Effector memory CD4-positive, alpha-beta T cell (primary cell): ENCODE measurements at regions not wholly inside any gene's neighbourhood (a gene's known extent, or its start where the extent isn't known, plus 50 kb on each side); places are given as distances from the start of the nearest gene placed in this dataset.

Experiments used
- DNase-seq, 3 donors: peaks; one replicate each; pipeline ENCODE4 v3.0.0-alpha.2; 2020
- H3K27ac ChIP-seq: 2 replicates; pipeline ENCODE4 v1.7.0; 2013; ENCODE audit warnings: mild to moderate bottlenecking, low read length, moderate library complexity; ENCODE audit not compliant: insufficient read depth, poor library complexity, severe bottlenecking
- H3K27me3 ChIP-seq: replicated peaks from 2 replicates; pipeline ENCODE4 v1.7.0; 2013; ENCODE audit warnings: mild to moderate bottlenecking, low read length; ENCODE audit not compliant: insufficient read depth, control insufficient read depth, poor library complexity, severe bottlenecking
- H3K36me3 ChIP-seq: 2 replicates; pipeline ENCODE4 v1.7.0; 2013; ENCODE audit warnings: mild to moderate bottlenecking, low read length, moderate library complexity; ENCODE audit not compliant: control insufficient read depth, insufficient read depth
- H3K4me1 ChIP-seq: 2 replicates; pipeline ENCODE4 v1.7.0; 2013; ENCODE audit warnings: low read length, mild to moderate bottlenecking; ENCODE audit not compliant: control insufficient read depth, insufficient read depth, poor library complexity, severe bottlenecking
- H3K4me3 ChIP-seq: 2 replicates; pipeline ENCODE4 v1.7.0; 2013; ENCODE audit warnings: low read length, low read depth, mild to moderate bottlenecking; ENCODE audit not compliant: insufficient read depth, poor library complexity, severe bottlenecking
- H3K9me3 ChIP-seq: 2 replicates; pipeline ENCODE4 v1.7.0; 2013; ENCODE audit warnings: mild to moderate bottlenecking, low read length, moderate library complexity; ENCODE audit not compliant: control insufficient read depth

DNA sequence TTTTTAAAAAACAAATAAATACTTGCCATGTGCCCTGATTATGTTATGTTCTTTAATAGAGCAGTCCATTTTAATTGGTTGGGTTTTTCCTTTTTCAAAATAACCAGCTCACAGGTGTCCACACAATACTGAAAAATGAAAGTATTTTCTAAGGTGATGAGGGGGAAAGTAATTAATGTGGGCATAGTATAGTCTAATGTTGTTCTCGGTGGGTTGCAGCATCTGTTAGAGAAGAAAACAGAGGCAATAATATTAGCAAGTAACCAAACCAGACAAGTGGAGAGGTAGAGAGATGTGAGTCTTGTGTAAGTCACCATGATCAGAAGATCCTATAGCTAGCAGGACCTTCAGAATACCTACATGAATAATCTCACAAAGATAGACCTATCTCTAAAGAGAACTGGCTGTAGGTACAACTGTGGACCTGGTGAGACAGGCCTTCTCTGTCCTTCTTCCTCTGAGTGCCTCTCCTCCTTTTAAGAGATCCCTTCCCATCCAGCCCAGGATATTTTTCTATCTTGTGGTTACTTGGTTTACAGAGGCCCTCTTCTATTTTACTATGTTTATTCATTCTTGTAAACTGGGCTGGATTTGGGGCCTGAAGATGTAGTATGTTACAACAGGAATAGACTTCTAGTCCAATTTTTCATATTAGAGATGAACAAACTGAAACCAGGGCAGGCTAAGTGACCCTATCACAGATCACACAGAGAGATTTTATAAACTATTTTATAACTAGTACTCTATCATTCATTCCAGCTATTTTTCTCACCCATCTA, 67.1 kb upstream of the MSTN start:
- Histone ChIP-seq H3K27ac (no peak overlapping the region), H3K4me3 (no peak overlapping the region), H3K36me3 (no peaks in the 10 kb centered on the region), H3K4me1 (no peaks in the 10 kb centered on the region), H3K27me3 (no peaks in the 10 kb centered on the region), H3K9me3 (no peaks in the 10 kb centered on the region)
- no peak for DNase-seq

DNA sequence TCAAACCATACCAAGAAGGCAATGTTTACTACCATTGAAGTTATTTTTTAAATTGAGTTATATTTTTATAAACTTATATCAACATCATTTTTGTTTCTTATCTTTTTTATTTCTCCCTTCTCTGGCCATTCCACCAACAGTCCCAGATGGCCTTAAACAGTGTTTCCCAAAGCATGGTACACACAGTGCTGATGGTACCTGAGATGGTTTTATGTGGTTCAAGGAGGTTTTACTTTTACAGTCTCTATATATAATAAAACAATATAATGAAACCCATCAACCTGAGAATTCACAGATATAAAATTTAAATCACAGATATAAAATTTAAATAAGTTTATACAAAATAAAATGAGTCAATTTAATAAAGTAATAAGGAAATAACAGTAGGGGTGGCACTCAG, 65.1 kb upstream of the MSTN start:
- no peaks in the 10 kb centered on the region for H3K9me3 ChIP-seq
- no peak overlapping the region for H3K4me3 ChIP-seq
- H3K4me1 ChIP-seq: no peaks in the 10 kb centered on the region

DNA sequence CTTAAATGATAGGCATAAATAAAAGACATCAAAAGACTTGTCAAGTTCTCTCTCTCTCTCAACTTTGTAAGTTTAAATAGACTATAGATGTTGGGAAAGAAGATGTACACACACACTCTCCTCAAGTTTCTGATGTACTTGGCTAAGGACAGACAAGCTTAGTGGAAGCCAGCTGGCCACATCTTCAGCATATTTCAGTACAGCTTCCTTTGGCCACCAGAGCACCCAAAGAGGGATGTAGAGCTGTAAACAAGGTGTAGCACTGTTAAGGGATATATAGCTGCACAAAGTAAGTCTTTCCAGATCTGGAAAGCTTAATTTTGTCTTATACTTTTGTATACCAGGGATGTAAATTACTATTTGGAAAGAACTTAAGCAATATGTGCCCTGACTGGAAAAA, 64.3 kb upstream of the MSTN start:
- H3K36me3 ChIP-seq: no peaks in the 10 kb centered on the region
- H3K4me3 ChIP-seq: no peak overlapping the region
- DNase-seq: no peak
- no peak overlapping the region for H3K27ac ChIP-seq
- no peaks in the 10 kb centered on the region for H3K9me3 ChIP-seq
- no peaks in the 10 kb centered on the region for H3K4me1 ChIP-seq
- no peaks in the 10 kb centered on the region for H3K27me3 ChIP-seq

More for the DNA sequence above, 65.1 kb upstream of the MSTN start:
- Histone ChIP-seq H3K36me3 (no peaks in the 10 kb centered on the region), H3K27ac (no peak overlapping the region), H3K27me3 (no peaks in the 10 kb centered on the region)
- no peak for DNase-seq

DNA sequence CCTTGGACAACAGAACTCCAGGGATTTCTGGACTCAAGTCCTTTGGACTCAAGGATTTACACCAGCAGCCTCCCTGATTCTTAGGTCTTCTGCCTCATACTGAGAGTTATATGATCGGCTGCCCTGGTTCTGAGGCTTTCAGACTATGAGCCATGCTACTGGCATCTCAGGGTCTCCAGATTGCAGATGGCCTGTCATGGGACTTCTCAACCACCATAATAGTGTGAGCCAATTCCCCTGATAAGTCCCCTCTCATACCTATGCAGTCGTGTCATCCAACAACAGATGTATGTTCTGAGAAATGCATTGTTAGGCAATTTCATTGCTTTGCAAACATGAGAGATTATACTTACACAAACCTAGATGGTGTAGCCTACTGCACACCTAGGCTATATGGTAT, 61.4 kb upstream of the MSTN start:
- Histone ChIP-seq H3K36me3 (no peaks in the 10 kb centered on the region), H3K27me3 (no peaks in the 10 kb centered on the region), H3K4me3 (no peak overlapping the region), H3K4me1 (no peaks in the 10 kb centered on the region), H3K27ac (no peak overlapping the region), H3K9me3 (no peaks in the 10 kb centered on the region)
- no peak for DNase-seq

DNA sequence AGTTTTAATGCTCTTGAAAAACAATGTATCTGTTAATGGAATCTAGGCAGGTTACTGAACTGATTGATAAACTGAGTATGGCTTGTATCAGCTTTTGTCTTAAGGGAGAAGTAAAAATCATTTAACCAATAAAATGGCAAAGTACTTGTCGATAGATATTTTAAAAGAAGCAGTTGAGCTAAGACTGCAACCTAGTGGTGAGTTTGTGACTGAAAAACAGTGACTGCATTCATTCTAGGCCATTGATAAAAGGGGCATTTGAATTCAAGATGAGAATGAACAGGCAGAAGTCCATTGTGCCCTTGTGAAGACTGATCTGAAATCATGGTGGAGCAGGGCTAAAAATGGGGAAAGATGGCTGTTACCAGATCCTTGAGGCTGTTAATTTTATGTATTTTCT, 59.4 kb upstream of the MSTN start:
- no peaks in the 10 kb centered on the region for H3K4me1 ChIP-seq
- DNase-seq: no peak
- H3K36me3 ChIP-seq: no peaks in the 10 kb centered on the region
- no peaks in the 10 kb centered on the region for H3K27me3 ChIP-seq
- H3K27ac ChIP-seq: no peak overlapping the region
- no peak overlapping the region for H3K4me3 ChIP-seq
- H3K9me3 ChIP-seq: no peaks in the 10 kb centered on the region

DNA sequence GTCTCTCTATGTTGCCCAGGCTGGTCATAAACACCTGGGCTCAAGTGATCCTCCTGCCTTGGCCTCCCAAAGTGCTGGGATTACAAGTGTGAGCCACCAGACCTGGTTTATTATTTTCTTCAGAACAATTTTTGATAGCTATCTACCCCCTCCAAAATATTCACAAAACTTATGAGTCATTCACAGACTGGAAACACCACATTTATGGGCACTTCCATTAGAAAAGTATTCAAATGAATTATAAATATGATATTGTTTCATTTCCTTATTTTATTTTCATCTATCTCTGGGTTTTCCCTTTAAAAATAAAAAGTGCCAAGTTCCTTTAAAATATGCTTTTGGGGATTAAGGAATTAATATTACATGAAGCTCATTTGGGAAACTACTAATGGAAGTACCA, 58.8 kb upstream of the MSTN start:
- H3K4me1 ChIP-seq: no peaks in the 10 kb centered on the region
- no peaks in the 10 kb centered on the region for H3K27me3 ChIP-seq
- no peaks in the 10 kb centered on the region for H3K9me3 ChIP-seq
- no peak overlapping the region for H3K27ac ChIP-seq
- DNase-seq: no peak
- no peaks in the 10 kb centered on the region for H3K36me3 ChIP-seq
- H3K4me3 ChIP-seq: no peak overlapping the region

DNA sequence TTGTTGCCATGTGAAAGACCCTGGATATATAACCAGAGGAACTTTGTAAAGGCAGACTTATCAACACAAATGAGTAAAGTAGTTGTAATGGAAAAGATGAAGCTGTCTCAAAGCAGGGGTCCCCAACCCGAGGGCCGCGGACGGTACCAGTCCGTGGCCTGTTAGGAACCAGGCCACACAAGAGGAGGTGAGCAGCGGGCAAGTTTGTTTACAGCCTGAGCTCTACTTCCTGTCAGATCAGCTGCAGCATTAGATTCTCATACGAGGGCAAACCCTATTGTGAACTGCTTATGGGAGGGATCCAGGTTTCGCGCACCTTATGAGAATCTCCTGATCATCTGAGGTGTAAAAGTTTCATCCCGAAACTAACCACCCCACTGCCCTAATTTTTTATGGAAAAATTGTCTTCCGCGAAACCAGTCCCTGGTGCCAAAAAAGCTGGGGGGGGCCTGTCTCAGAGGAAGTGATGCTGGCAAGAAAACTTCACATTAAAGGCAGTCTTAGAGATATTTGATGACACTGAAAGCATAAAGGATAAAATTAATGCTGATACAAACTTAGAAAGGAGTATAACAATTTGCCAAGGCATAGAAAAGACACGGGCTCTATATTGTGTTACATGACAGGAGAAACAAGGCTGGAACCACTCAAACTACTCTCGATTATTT, 57.5 kb upstream of the MSTN start:
- Histone ChIP-seq H3K9me3 (no peaks in the 10 kb centered on the region), H3K27ac (no peak overlapping the region), H3K36me3 (no peaks in the 10 kb centered on the region), H3K4me3 (no peak overlapping the region), H3K27me3 (no peaks in the 10 kb centered on the region), H3K4me1 (no peaks in the 10 kb centered on the region)
- no peak for DNase-seq

DNA sequence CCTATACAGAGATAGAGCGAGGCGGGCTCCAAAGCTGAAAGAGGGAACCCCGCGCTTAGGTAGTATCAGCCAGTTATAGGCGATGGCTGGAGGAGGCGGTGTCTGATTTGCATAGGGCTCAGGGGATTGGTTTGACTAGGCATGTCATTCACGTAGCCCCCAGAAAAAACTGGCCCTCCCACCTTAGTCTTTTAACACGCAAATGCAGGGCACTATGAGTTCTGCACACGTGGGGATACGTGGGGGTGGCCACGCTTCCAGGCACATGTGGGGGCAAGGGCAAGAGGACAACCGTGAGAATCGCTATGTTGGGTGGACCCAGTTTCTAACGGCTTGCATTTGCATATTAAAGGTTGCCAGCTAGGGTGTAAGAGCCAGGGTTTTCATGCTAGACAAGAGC, 56.7 kb upstream of the MSTN start:
- peak in 1 of 3 donors; percentile 0 for DNase-seq
- H3K27ac ChIP-seq: no peak overlapping the region
- no peaks in the 10 kb centered on the region for H3K27me3 ChIP-seq
- no peaks in the 10 kb centered on the region for H3K36me3 ChIP-seq
- H3K4me3 ChIP-seq: no peak overlapping the region
- H3K9me3 ChIP-seq: no peaks in the 10 kb centered on the region
- H3K4me1 ChIP-seq: no peaks in the 10 kb centered on the region

DNA sequence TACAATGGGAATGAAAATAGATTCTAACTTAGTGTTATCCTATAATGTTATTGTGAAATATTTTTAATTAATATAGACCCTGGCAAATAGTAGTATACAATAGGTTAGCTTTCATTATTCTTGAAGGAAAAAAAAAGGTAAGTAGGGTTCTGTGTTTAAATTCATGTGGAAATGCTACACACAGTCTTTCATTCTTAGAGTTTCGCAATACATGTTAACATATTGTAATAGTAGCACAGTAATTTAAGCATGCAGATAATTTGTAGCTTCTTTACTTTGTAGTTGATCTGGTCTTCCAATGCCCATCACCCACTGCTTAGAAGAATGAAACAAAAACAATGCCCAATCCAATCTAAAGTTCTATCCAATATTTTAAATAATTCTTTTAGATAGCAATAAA, 54.8 kb upstream of the MSTN start:
- no peaks in the 10 kb centered on the region for H3K4me1 ChIP-seq
- no peaks in the 10 kb centered on the region for H3K36me3 ChIP-seq
- H3K27me3 ChIP-seq: no peaks in the 10 kb centered on the region
- DNase-seq: no peak
- no peak overlapping the region for H3K4me3 ChIP-seq
- H3K27ac ChIP-seq: no peak overlapping the region
- H3K9me3 ChIP-seq: no peaks in the 10 kb centered on the region

DNA sequence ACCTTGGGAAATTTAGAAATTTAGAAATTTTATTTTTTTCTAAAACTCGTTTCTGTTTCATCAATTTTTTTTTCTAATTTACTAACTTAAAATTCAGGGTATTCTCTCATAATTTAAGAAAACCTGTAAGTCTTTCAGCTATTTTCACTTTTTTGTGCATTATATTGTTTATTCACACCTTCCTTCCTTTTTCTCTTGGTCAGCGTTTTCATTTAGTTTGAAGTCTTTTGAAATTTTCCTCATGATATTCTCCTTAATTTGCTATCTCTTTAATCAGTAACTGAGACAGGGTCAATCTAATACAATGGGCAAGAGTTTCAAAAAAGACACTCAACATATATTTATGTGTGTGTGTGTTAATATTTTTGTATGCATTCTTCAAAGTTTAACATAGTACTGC, 50.5 kb upstream of the MSTN start:
- H3K9me3 ChIP-seq: no peaks in the 10 kb centered on the region
- H3K36me3 ChIP-seq: no peaks in the 10 kb centered on the region
- no peaks in the 10 kb centered on the region for H3K4me1 ChIP-seq
- DNase-seq: no peak
- H3K27me3 ChIP-seq: no peaks in the 10 kb centered on the region
- no peak overlapping the region for H3K27ac ChIP-seq
- no peak overlapping the region for H3K4me3 ChIP-seq
